WTC11 (cell line): ENCODE measurements at regions not wholly inside any gene's neighbourhood (a gene's known extent, or its start where the extent isn't known, plus 50 kb on each side); places are given as distances from the start of the nearest gene placed in this dataset.

Experiments used
- ATAC-seq: fragments of 200-7000 bp; cut with Tn5 transposase; 2 replicates; pipeline ENCODE4 v1.10.0; 2021; ENCODE audit warnings: mild to moderate bottlenecking, moderate library complexity
- CTCF ChIA-PET: fragments of 300-600 bp; sonication (Branson Sonifier 250); formaldehyde crosslinking; loops from one replicate; lab custom pipeline; 2021; ENCODE audit warnings: antibody characterized with exemption; lab: Charles Lee
- POLR2A ChIA-PET: fragments of 350-600 bp; sonication (Branson Sonifier 250); formaldehyde crosslinking; loops from one replicate; lab custom pipeline; 2021; ENCODE audit warnings: antibody characterized with exemption; lab: Charles Lee
- DNase-seq: peaks from one replicate; pipeline ENCODE4 v3.0.0; 2021; ENCODE audit warnings: low spot score
- H3K27ac Mint-ChIP-seq: 2 replicates; pipeline ENCODE4 v1.8.0; 2021; ENCODE audit warnings: mixed read lengths
- H3K27me3 Mint-ChIP-seq: 2 replicates; pipeline ENCODE4 v1.8.0; 2021; ENCODE audit warnings: low read depth, mild to moderate bottlenecking, moderate library complexity, mixed read lengths
- H3K36me3 Mint-ChIP-seq: 2 replicates; pipeline ENCODE4 v1.8.0; 2021; ENCODE audit warnings: mixed read lengths
- H3K4me1 Mint-ChIP-seq: 2 replicates; pipeline ENCODE4 v1.8.0; 2022; ENCODE audit warnings: mixed read lengths
- H3K4me3 Mint-ChIP-seq: 2 replicates; pipeline ENCODE4 v1.8.0; 2021; ENCODE audit warnings: mild to moderate bottlenecking, moderate library complexity, mixed read lengths
- H3K9me3 Mint-ChIP-seq: 2 replicates; pipeline ENCODE4 v1.8.0; 2021; ENCODE audit warnings: mixed read lengths
- ATF6 ChIP-seq: sonication (generic); formaldehyde crosslinking; IDR thresholded peaks from 2 replicates; pipeline ENCODE4 v1.8.1; 2023; ENCODE audit warnings: mild to moderate bottlenecking, missing genetic modification reagents
- ETV6 ChIP-seq: sonication (generic); formaldehyde crosslinking; IDR thresholded peaks from 2 replicates; pipeline ENCODE4 v1.8.1; 2022; ENCODE audit warnings: mild to moderate bottlenecking, missing genetic modification reagents
- FOXK1 ChIP-seq: sonication (generic); formaldehyde crosslinking; IDR thresholded peaks from 2 replicates; pipeline ENCODE4 v1.8.0; 2022; ENCODE audit warnings: mild to moderate bottlenecking, moderate library complexity, missing genetic modification reagents
- GABPB1 ChIP-seq: sonication (generic); formaldehyde crosslinking; IDR thresholded peaks from 2 replicates; pipeline ENCODE4 v1.8.1; 2023; ENCODE audit warnings: mild to moderate bottlenecking, missing genetic modification reagents
- GRHL2 ChIP-seq: fragments of 250-450 bp; sonication (Bioruptor Pico); IDR thresholded peaks from 2 replicates; pipeline ENCODE4 v1.8.0; 2022; ENCODE audit warnings: mild to moderate bottlenecking, moderate library complexity; ENCODE audit not compliant: insufficient replicate concordance, severe bottlenecking
- HMGA2 ChIP-seq: fragments of 250-450 bp; sonication (Bioruptor Pico); IDR thresholded peaks from 2 replicates; pipeline ENCODE4 v1.4.0; 2021; ENCODE audit warnings: mild to moderate bottlenecking, moderate library complexity
- MXD4 ChIP-seq: fragments of 250-450 bp; sonication (Bioruptor Pico); IDR thresholded peaks from 2 replicates; pipeline ENCODE4 v1.8.0; 2021; ENCODE audit warnings: mild to moderate bottlenecking, moderate library complexity, borderline replicate concordance
- OVOL2 ChIP-seq: fragments of 250-450 bp; sonication (Bioruptor Pico); IDR thresholded peaks from 2 replicates; pipeline ENCODE4 v1.9.0; 2021; ENCODE audit warnings: mild to moderate bottlenecking, borderline replicate concordance
- ZBTB21 ChIP-seq: sonication (generic); formaldehyde crosslinking; IDR thresholded peaks from 2 replicates; pipeline ENCODE4 v1.8.1; 2023; ENCODE audit warnings: mild to moderate bottlenecking, missing genetic modification reagents, borderline replicate concordance
- ZNF416 ChIP-seq: fragments of 250-450 bp; sonication (Bioruptor Pico); IDR thresholded peaks from 2 replicates; pipeline ENCODE4 v1.9.0; 2021; ENCODE audit warnings: mild to moderate bottlenecking, inconsistent platforms
- TF ChIP-seq, protein P1 (sequence below): fragments of 250-450 bp; sonication (Bioruptor Pico); IDR thresholded peaks from 2 replicates; pipeline ENCODE4 v2.1.2; 2022; ENCODE audit warnings: mild to moderate bottlenecking, moderate library complexity
- TF ChIP-seq, protein P2 (sequence below): sonication (generic); formaldehyde crosslinking; IDR thresholded peaks from 2 replicates; pipeline ENCODE4 v1.8.1; 2022; ENCODE audit warnings: mild to moderate bottlenecking, moderate library complexity, missing genetic modification reagents
- TF ChIP-seq, protein P3 (sequence below): sonication (generic); formaldehyde crosslinking; IDR thresholded peaks from 2 replicates; pipeline ENCODE4 v1.8.0; 2023; ENCODE audit warnings: missing genetic modification reagents, mild to moderate bottlenecking, borderline replicate concordance
- TF ChIP-seq, protein P4 (sequence below): sonication (generic); formaldehyde crosslinking; IDR thresholded peaks from 2 replicates; pipeline ENCODE4 v1.8.0; 2022; ENCODE audit warnings: mild to moderate bottlenecking, missing genetic modification reagents
- TF ChIP-seq, protein P5 (sequence below): sonication (generic); formaldehyde crosslinking; IDR thresholded peaks from 2 replicates; pipeline ENCODE4 v1.8.1; 2023; ENCODE audit warnings: mild to moderate bottlenecking, moderate library complexity, missing genetic modification reagents

- Mint-ChIP-seq H3K27ac (no peak overlapping the region), H3K4me3 (no peak overlapping the region)
Observed at GRCh38 chr3:105101603-105102002, 265.1 kb upstream of the ALCAM start.

GRCh38 chr3:105103139-105103538 is 263.6 kb upstream of the ALCAM start:
- no peak for TF ChIP-seq GRHL2 (CRISPR knock-in tag)
- TF ChIP-seq, protein P1, sequence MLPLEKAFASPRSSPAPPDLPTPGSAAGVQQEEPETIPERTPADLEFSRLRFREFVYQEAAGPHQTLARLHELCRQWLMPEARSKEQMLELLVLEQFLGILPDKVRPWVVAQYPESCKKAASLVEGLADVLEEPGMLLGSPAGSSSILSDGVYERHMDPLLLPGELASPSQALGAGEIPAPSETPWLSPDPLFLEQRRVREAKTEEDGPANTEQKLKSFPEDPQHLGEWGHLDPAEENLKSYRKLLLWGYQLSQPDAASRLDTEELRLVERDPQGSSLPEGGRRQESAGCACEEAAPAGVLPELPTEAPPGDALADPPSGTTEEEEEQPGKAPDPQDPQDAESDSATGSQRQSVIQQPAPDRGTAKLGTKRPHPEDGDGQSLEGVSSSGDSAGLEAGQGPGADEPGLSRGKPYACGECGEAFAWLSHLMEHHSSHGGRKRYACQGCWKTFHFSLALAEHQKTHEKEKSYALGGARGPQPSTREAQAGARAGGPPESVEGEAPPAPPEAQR (CRISPR knock-in tag) = no peak
- TF ChIP-seq, protein P2, sequence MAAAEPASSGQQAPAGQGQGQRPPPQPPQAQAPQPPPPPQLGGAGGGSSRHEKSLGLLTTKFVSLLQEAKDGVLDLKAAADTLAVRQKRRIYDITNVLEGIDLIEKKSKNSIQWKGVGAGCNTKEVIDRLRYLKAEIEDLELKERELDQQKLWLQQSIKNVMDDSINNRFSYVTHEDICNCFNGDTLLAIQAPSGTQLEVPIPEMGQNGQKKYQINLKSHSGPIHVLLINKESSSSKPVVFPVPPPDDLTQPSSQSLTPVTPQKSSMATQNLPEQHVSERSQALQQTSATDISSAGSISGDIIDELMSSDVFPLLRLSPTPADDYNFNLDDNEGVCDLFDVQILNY (CRISPR knock-in tag) = no peak
- TF ChIP-seq ETV6 (CRISPR knock-in tag) = no peak
- TF ChIP-seq, protein P3, sequence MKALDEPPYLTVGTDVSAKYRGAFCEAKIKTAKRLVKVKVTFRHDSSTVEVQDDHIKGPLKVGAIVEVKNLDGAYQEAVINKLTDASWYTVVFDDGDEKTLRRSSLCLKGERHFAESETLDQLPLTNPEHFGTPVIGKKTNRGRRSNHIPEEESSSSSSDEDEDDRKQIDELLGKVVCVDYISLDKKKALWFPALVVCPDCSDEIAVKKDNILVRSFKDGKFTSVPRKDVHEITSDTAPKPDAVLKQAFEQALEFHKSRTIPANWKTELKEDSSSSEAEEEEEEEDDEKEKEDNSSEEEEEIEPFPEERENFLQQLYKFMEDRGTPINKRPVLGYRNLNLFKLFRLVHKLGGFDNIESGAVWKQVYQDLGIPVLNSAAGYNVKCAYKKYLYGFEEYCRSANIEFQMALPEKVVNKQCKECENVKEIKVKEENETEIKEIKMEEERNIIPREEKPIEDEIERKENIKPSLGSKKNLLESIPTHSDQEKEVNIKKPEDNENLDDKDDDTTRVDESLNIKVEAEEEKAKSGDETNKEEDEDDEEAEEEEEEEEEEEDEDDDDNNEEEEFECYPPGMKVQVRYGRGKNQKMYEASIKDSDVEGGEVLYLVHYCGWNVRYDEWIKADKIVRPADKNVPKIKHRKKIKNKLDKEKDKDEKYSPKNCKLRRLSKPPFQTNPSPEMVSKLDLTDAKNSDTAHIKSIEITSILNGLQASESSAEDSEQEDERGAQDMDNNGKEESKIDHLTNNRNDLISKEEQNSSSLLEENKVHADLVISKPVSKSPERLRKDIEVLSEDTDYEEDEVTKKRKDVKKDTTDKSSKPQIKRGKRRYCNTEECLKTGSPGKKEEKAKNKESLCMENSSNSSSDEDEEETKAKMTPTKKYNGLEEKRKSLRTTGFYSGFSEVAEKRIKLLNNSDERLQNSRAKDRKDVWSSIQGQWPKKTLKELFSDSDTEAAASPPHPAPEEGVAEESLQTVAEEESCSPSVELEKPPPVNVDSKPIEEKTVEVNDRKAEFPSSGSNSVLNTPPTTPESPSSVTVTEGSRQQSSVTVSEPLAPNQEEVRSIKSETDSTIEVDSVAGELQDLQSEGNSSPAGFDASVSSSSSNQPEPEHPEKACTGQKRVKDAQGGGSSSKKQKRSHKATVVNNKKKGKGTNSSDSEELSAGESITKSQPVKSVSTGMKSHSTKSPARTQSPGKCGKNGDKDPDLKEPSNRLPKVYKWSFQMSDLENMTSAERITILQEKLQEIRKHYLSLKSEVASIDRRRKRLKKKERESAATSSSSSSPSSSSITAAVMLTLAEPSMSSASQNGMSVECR (CRISPR knock-in tag) = no peak
- no peak for TF ChIP-seq ZNF416 (CRISPR knock-in tag)
- TF ChIP-seq, all 79 proteins: peak for 0
- H3K27ac Mint-ChIP-seq = no peak overlapping the region
- CTCF ChIA-PET = no interaction called here
- peaks cover 4% of the 10 kb centered on the region for H3K4me1 Mint-ChIP-seq
- no peak overlapping the region for H3K4me3 Mint-ChIP-seq
- POLR2A ChIA-PET = no interaction called here
- H3K36me3 Mint-ChIP-seq = peaks cover 5% of the 10 kb centered on the region; the same call in 1 of the 2 replicates
- ATAC-seq (no peak), DNase-seq (no peak)
- no peaks in the 10 kb centered on the region for H3K27me3 Mint-ChIP-seq
- H3K9me3 Mint-ChIP-seq = peaks cover 11% of the 10 kb centered on the region

More at GRCh38 chr3:105101603-105102002, 265.1 kb upstream of the ALCAM start:
- Mint-ChIP-seq H3K4me1 (no peaks in the 10 kb centered on the region), H3K9me3 (peaks cover 13% of the 10 kb centered on the region)
- POLR2A ChIA-PET = no interaction called here
- DNase-seq = no peak
- no peak for TF ChIP-seq GABPB1 (CRISPR knock-in tag)
- TF ChIP-seq ZBTB21 = no peak
- TF ChIP-seq, protein P4, sequence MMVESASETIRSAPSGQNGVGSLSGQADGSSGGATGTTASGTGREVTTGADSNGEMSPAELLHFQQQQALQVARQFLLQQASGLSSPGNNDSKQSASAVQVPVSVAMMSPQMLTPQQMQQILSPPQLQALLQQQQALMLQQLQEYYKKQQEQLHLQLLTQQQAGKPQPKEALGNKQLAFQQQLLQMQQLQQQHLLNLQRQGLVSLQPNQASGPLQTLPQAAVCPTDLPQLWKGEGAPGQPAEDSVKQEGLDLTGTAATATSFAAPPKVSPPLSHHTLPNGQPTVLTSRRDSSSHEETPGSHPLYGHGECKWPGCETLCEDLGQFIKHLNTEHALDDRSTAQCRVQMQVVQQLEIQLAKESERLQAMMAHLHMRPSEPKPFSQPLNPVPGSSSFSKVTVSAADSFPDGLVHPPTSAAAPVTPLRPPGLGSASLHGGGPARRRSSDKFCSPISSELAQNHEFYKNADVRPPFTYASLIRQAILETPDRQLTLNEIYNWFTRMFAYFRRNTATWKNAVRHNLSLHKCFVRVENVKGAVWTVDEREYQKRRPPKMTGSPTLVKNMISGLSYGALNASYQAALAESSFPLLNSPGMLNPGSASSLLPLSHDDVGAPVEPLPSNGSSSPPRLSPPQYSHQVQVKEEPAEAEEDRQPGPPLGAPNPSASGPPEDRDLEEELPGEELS = no peak
- TF ChIP-seq OVOL2 (CRISPR knock-in tag) = no peak
- no peak for TF ChIP-seq HMGA2 (CRISPR knock-in tag)
- no peak for TF ChIP-seq MXD4
- no peak for TF ChIP-seq FOXK1 (CRISPR knock-in tag)
- TF ChIP-seq, all 79 proteins: peak for 0
- peaks cover 6% of the 10 kb centered on the region; the same call in 1 of the 2 replicates for H3K36me3 Mint-ChIP-seq
- CTCF ChIA-PET = no interaction called here
- H3K27me3 Mint-ChIP-seq = no peaks in the 10 kb centered on the region
- no peak for ATAC-seq

DNA sequence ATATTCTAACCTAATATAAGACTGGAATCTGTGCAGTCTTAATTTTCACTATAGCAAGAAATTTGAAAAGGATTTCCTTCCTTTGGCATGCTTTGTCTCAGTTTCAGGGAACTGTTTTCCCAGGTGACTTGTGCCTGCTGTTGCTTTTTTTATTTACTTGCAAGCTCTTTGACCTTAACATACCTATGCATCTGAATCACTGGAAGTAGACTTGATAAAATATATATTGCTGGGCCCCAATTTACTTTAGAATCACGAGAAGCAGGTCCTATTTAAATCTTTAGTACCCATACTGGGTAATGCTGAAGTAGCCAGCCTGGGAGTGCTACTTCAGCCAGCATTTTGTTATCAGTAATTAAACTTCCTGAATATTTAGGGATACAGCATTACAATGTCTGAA is 257.9 kb upstream of the ALCAM start:
- Mint-ChIP-seq H3K4me3 (no peak overlapping the region), H3K27me3 (no peaks in the 10 kb centered on the region; the same call in 1 of the 2 replicates), H3K27ac (peak overlapping the region; percentile 26; the same call in 1 of the 2 replicates), H3K9me3 (peaks cover 31% of the 10 kb centered on the region), H3K36me3 (peaks cover 24% of the 10 kb centered on the region), H3K4me1 (peaks cover 16% of the 10 kb centered on the region)
- no peak for ATAC-seq
- POLR2A ChIA-PET = no interaction called here
- CTCF ChIA-PET = no interaction called here
- no peak for DNase-seq
- TF ChIP-seq, protein P5, sequence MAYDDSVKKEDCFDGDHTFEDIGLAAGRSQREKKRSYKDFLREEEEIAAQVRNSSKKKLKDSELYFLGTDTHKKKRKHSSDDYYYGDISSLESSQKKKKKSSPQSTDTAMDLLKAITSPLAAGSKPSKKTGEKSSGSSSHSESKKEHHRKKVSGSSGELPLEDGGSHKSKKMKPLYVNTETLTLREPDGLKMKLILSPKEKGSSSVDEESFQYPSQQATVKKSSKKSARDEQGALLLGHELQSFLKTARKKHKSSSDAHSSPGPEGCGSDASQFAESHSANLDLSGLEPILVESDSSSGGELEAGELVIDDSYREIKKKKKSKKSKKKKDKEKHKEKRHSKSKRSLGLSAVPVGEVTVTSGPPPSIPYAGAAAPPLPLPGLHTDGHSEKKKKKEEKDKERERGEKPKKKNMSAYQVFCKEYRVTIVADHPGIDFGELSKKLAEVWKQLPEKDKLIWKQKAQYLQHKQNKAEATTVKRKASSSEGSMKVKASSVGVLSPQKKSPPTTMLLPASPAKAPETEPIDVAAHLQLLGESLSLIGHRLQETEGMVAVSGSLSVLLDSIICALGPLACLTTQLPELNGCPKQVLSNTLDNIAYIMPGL (CRISPR knock-in tag) = no peak
- no peak for TF ChIP-seq ATF6 (CRISPR knock-in tag)
- TF ChIP-seq, all 79 proteins: peak for 0
